ENCODE measurements at regions not wholly inside any gene's neighbourhood (a gene's known extent, or its start where the extent isn't known, plus 50 kb on each side); places are given as distances from the start of the nearest gene placed in this dataset.

DNA sequence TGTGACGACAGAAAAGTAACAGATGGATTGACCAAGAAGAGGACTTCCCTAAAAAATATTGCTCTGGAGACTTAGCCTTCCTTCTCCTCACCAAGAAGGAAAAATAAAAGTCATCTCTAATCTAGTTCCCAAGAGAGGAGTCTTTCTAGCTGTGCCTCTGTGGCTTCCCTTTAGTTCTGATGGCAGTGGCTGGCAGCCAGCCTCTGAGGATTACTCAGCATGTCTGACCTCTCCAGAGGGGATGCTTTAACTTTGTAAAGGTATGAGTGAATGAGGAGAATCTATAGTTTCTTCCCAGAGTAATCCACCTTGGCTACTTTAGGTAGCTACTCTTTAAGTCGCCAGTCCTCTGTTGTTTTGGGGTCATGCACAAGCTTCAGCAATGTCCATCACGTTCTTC lies 163.9 kb upstream of the KIT start (continued):
- no peak for TF ChIP-seq NRF1 (IDR thresholded peaks at IDR 0.05; ENCODE audit: low read depth, low read length)
- no peak for TF ChIP-seq FOSL2 (IDR thresholded peaks at IDR 0.05; ENCODE audit: borderline replicate concordance, low read depth)

DNA sequence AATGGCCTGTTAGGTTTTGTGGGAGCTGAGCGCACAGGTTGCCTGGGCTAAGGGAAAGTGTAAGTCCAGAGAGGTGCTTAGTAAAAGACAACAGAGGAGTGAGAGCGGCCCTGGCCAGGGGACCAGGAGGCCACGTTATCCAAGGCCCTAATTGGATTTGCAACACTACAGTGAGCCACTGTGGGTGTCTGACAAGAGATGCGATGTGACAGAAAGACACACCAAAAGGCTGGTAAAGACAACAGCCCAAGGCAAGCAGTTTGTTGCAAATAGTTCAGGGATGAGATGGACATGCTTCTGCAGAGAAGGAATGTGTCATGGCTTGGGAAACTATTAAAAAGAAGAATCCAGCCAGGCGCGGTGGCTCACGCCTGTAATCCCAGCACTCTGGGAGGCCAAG lies 162.7 kb upstream of the KIT start:
- Histone ChIP-seq H3K79me2 (ENCODE audit: insufficient read depth) (no peaks in the 10 kb centered on the region), H3K27me3 (ENCODE audit: insufficient read depth) (no peaks in the 10 kb centered on the region), H3K9ac (no peak overlapping the region), H3K4me3 (ENCODE audit: low read depth in 2 of 2, low read length in 1 of 2) (no peak overlapping the region), H3K9me2 (no peaks in the 10 kb centered on the region), H3K4me1 (ENCODE audit: control insufficient read depth in 1 of 2, insufficient read depth in 2 of 2, low read depth in 1 of 2, low read length in 1 of 2) (peaks cover 0 to 21% of the 10 kb centered on the region in 2 experiments; a peak in 1 of 4 replicates), H3K27ac (ENCODE audit: low read depth in 2 of 2, low read length in 1 of 2) (no peak overlapping the region), H2AFZ (ENCODE audit: low read depth) (no peak overlapping the region), H4K20me1 (ENCODE audit: insufficient read depth) (no peaks in the 10 kb centered on the region), H3K4me2 (no peak overlapping the region), H3K9me3 (no peaks in the 10 kb centered on the region), H3K36me3 (replicated peaks in 1 of 2; ENCODE audit: control insufficient read depth in 1 of 2, insufficient read depth in 2 of 2, low read length in 1 of 2) (no peaks in the 10 kb centered on the region), H3F3A (replicated peaks; ENCODE audit: insufficient read depth) (peaks cover 10% of the 10 kb centered on the region)
- CTCF ChIA-PET, result no interaction called here
- no peak for TF ChIP-seq NRF1 (IDR thresholded peaks at IDR 0.05; ENCODE audit: low read depth, low read length)
- no peak for TF ChIP-seq FOXM1 (IDR thresholded peaks at IDR 0.05; ENCODE audit: low read depth)
- TF ChIP-seq TAF1 (IDR thresholded peaks at IDR 0.05; ENCODE audit: borderline replicate concordance, low read depth, low read length), result no peak
- TF ChIP-seq RFX5 (IDR thresholded peaks at IDR 0.05; ENCODE audit: low read length), result no peak
- no peak for TF ChIP-seq YY1 (IDR thresholded peaks at IDR 0.05; ENCODE audit: low read depth)
- no peak for TF ChIP-seq TCF12 (IDR thresholded peaks at IDR 0.05)
- TF ChIP-seq FOXJ3 (CRISPR knock-in tag; IDR thresholded peaks at IDR 0.05), result no peak
- TF ChIP-seq, protein P1, sequence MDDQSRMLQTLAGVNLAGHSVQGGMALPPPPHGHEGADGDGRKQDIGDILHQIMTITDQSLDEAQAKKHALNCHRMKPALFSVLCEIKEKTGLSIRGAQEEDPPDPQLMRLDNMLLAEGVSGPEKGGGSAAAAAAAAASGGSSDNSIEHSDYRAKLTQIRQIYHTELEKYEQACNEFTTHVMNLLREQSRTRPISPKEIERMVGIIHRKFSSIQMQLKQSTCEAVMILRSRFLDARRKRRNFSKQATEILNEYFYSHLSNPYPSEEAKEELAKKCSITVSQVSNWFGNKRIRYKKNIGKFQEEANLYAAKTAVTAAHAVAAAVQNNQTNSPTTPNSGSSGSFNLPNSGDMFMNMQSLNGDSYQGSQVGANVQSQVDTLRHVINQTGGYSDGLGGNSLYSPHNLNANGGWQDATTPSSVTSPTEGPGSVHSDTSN (IDR thresholded peaks at IDR 0.05), result no peak
- no peak for TF ChIP-seq RAD21 (IDR thresholded peaks at IDR 0.05; ENCODE audit: low read length)
- no peak for TF ChIP-seq ELF1 (IDR thresholded peaks at IDR 0.05)
- TF ChIP-seq SMC3 (IDR thresholded peaks at IDR 0.05; ENCODE audit: low read depth, low read length), result no peak
- TF ChIP-seq, protein P2, sequence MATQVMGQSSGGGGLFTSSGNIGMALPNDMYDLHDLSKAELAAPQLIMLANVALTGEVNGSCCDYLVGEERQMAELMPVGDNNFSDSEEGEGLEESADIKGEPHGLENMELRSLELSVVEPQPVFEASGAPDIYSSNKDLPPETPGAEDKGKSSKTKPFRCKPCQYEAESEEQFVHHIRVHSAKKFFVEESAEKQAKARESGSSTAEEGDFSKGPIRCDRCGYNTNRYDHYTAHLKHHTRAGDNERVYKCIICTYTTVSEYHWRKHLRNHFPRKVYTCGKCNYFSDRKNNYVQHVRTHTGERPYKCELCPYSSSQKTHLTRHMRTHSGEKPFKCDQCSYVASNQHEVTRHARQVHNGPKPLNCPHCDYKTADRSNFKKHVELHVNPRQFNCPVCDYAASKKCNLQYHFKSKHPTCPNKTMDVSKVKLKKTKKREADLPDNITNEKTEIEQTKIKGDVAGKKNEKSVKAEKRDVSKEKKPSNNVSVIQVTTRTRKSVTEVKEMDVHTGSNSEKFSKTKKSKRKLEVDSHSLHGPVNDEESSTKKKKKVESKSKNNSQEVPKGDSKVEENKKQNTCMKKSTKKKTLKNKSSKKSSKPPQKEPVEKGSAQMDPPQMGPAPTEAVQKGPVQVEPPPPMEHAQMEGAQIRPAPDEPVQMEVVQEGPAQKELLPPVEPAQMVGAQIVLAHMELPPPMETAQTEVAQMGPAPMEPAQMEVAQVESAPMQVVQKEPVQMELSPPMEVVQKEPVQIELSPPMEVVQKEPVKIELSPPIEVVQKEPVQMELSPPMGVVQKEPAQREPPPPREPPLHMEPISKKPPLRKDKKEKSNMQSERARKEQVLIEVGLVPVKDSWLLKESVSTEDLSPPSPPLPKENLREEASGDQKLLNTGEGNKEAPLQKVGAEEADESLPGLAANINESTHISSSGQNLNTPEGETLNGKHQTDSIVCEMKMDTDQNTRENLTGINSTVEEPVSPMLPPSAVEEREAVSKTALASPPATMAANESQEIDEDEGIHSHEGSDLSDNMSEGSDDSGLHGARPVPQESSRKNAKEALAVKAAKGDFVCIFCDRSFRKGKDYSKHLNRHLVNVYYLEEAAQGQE (IDR thresholded peaks at IDR 0.05; ENCODE audit: low read depth, low read length), result no peak
- TF ChIP-seq, protein P3, sequence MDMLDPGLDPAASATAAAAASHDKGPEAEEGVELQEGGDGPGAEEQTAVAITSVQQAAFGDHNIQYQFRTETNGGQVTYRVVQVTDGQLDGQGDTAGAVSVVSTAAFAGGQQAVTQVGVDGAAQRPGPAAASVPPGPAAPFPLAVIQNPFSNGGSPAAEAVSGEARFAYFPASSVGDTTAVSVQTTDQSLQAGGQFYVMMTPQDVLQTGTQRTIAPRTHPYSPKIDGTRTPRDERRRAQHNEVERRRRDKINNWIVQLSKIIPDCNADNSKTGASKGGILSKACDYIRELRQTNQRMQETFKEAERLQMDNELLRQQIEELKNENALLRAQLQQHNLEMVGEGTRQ (IDR thresholded peaks at IDR 0.05; ENCODE audit: borderline replicate concordance, low read depth, low read length), result no peak
- TF ChIP-seq, protein P4, sequence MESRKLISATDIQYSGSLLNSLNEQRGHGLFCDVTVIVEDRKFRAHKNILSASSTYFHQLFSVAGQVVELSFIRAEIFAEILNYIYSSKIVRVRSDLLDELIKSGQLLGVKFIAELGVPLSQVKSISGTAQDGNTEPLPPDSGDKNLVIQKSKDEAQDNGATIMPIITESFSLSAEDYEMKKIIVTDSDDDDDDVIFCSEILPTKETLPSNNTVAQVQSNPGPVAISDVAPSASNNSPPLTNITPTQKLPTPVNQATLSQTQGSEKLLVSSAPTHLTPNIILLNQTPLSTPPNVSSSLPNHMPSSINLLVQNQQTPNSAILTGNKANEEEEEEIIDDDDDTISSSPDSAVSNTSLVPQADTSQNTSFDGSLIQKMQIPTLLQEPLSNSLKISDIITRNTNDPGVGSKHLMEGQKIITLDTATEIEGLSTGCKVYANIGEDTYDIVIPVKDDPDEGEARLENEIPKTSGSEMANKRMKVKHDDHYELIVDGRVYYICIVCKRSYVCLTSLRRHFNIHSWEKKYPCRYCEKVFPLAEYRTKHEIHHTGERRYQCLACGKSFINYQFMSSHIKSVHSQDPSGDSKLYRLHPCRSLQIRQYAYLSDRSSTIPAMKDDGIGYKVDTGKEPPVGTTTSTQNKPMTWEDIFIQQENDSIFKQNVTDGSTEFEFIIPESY (IDR thresholded peaks at IDR 0.05; ENCODE audit: borderline replicate concordance, low read depth), result no peak
- no peak for TF ChIP-seq FOSL2 (IDR thresholded peaks at IDR 0.05; ENCODE audit: borderline replicate concordance, low read depth)
- TF ChIP-seq JUND (IDR thresholded peaks at IDR 0.05), result no peak
- no peak for TF ChIP-seq TEAD4 (IDR thresholded peaks at IDR 0.05; ENCODE audit: borderline replicate concordance, insufficient read depth)
- no peak for TF ChIP-seq NFIC (IDR thresholded peaks at IDR 0.05; ENCODE audit: borderline replicate concordance)
- DNase-seq, result no peak
- 75% methylated on average over 7 of the region's 7 CpGs for WGBS (ENCODE audit: low lambda C conversion rate)
- POLR2A ChIA-PET, result no interaction called here
